ENCODE measurements at regions not wholly inside any gene's neighbourhood (a gene's known extent, or its start where the extent isn't known, plus 50 kb on each side); places are given as distances from the start of the nearest gene placed in this dataset.
A peak's percentile ranks its signal among the peaks of the same experiment; 100 is the strongest.

- peaks cover 63 to 69% (median 69%) of the 10 kb centered on the region in 3 donors for H3K36me3 ChIP-seq
- no peak overlapping the region for H3K4me3 ChIP-seq
- peak overlapping the region; percentile 45 to 78 for H3K27ac ChIP-seq
- intact Hi-C loops (cut with DNase I; ENCODE audit: low total_unique reads) = no loop called here
- TF ChIP-seq CTCF (IDR thresholded peaks at IDR 0.05) = no peak
- H3K4me1 ChIP-seq = peaks cover 3 to 100% (median 81%) of the 10 kb centered on the region in 4 donors
- H3K27me3 ChIP-seq = no peaks in the 10 kb centered on the region
- no peak for DNase-seq
- H3K9me3 ChIP-seq = no peaks in the 10 kb centered on the region
These were observed 51.5 kb upstream of the PPARA start for GRCh38 chr22:46098525-46099475.

- Histone ChIP-seq H3K4me1 (peaks cover 0 to 100% (median 81%) of the 10 kb centered on the region in 4 donors), H3K4me3 (no peak overlapping the region), H3K36me3 (peaks cover 65 to 77% (median 70%) of the 10 kb centered on the region in 3 donors), H3K27ac (peak overlapping the region; percentile 45 to 78), H3K27me3 (no peaks in the 10 kb centered on the region), H3K9me3 (no peaks in the 10 kb centered on the region)
- intact Hi-C loops (cut with DNase I; ENCODE audit: low total_unique reads) = no loop called here
- no peak for TF ChIP-seq CTCF (IDR thresholded peaks at IDR 0.05)
- DNase-seq = no peak
These were observed 50.6 kb upstream of the PPARA start for GRCh38 chr22:46099740-46100139.

GRCh38 chr22:46100401-46101105, 49.8 kb upstream of the PPARA start:
- peak overlapping the region; percentile 48 to 78 for H3K27ac ChIP-seq
- H3K4me1 ChIP-seq = peaks cover 0 to 100% (median 83%) of the 10 kb centered on the region in 4 donors
- no peak overlapping the region for H3K4me3 ChIP-seq
- intact Hi-C loops (cut with DNase I; ENCODE audit: low total_unique reads) = no loop called here
- H3K36me3 ChIP-seq = peaks cover 65 to 84% (median 75%) of the 10 kb centered on the region in 3 donors
- DNase-seq = peak in 1 of 2 donors; percentile 77
- no peaks in the 10 kb centered on the region for H3K27me3 ChIP-seq
- no peaks in the 10 kb centered on the region for H3K9me3 ChIP-seq
- TF ChIP-seq CTCF (IDR thresholded peaks at IDR 0.05) = no peak

Measured in tibial artery (tissue), 4 donors.